Choroid plexus epithelial cell (primary cell): ENCODE measurements at regions not wholly inside any gene's neighbourhood (a gene's known extent, or its start where the extent isn't known, plus 50 kb on each side); places are given as distances from the start of the nearest gene placed in this dataset.

Experiments
- DNase-seq: peaks from one replicate; pipeline ENCODE4 v3.0.0-alpha.2; 2010; ENCODE audit warnings: low read depth
- H3K4me3 ChIP-seq: 2 replicates; pipeline ENCODE4 v1.5.1; 2011; ENCODE audit warnings: low read depth, mild to moderate bottlenecking, control low read depth, low read length, moderate library complexity
- TF ChIP-seq, protein P1 (sequence below): conservative IDR thresholded peaks from 2 replicates; pipeline ENCODE4 v1.5.1; 2011; ENCODE audit warnings: low read depth, mild to moderate bottlenecking, control low read depth, inconsistent platforms, low read length, moderate library complexity

DNA sequence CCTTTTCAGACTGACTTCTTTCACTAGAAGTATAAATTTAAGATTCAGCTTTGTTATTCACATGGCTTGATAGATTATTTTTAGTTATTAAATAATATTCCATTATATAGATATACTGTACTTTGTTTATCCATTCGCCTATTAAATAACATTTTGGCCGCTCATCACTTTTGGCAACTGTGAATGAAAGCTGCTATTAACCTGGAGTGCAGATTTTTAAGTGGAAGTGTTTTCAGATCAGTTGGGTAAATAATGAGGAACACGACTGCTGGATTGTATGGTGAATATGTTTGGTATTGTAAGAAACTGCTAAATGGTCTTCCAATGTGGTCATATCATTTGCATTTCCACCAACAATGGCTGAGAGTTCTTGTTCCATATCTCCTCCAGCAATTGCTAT, 97.6 kb upstream of the ZNF804B start:
- no peak for DNase-seq
- no peak overlapping the region for H3K4me3 ChIP-seq
- TF ChIP-seq, protein P1, sequence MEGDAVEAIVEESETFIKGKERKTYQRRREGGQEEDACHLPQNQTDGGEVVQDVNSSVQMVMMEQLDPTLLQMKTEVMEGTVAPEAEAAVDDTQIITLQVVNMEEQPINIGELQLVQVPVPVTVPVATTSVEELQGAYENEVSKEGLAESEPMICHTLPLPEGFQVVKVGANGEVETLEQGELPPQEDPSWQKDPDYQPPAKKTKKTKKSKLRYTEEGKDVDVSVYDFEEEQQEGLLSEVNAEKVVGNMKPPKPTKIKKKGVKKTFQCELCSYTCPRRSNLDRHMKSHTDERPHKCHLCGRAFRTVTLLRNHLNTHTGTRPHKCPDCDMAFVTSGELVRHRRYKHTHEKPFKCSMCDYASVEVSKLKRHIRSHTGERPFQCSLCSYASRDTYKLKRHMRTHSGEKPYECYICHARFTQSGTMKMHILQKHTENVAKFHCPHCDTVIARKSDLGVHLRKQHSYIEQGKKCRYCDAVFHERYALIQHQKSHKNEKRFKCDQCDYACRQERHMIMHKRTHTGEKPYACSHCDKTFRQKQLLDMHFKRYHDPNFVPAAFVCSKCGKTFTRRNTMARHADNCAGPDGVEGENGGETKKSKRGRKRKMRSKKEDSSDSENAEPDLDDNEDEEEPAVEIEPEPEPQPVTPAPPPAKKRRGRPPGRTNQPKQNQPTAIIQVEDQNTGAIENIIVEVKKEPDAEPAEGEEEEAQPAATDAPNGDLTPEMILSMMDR = no peak

DNA sequence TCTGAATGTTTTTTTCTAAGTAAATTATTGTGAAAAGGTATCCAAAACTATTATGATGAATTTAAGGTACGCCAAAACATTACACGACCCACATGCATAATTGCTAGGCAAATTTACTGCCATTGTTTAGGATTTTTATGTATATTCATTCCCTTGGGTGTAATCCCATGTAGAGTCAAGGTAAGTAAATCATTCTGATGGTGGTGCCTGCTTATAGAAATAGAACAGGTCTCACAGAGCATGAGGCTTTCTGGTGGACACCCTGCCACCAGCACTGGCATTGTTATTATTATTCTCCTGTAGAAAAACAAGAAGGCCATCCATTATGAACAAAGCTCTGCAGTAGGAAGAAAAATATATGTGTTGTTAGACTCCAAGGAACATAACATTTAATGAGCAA, 111.7 kb upstream of the ZNF804B start:
- DNase-seq = no peak
- TF ChIP-seq, protein P1 = no peak
- no peak overlapping the region for H3K4me3 ChIP-seq

DNA sequence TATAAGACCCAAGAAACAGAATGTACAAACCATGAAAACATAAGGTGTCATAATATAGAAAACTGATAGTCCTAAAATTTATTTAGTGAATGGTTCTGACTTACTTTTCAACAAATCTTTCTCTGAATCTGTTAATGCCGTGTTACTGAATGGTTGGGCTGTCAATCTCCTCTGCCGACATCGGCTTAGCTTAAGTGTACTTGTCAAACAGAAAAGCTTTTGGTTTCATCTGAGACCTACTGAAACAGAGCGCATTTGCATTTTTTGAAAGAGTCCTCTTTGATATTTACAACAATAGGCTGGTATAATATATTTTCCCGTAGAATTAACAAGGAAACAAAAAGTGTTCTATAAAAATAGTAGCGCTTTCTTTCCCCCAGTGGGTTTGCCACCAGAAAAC, 120.9 kb upstream of the ZNF804B start:
- no peak overlapping the region for H3K4me3 ChIP-seq
- TF ChIP-seq, protein P1 = no peak

DNA sequence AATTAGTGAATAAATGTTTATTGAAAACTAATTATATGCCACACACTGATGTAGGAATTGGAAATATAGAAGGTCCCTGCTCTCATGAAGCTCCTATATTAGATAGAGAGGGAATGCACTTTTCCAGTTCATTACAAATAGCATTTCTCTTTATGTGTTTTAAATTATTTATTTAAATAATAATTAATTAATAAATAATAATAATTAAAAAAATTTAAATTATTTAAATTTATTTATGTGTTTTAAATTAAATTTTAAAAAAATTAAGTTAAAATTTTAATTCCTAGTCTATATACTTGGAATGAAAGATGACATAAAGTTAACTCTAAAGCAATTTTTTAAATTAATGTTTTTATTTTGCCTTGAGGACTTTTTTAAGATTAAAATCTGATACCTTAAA, 121.7 kb upstream of the ZNF804B start:
- no peak overlapping the region for H3K4me3 ChIP-seq
- TF ChIP-seq, protein P1 = no peak
- no peak for DNase-seq

More for the DNA sequence above, 120.9 kb upstream of the ZNF804B start:
- DNase-seq = no peak

GRCh38 chr7:88635149-88635548, 124.4 kb upstream of the ZNF804B start:
- no peak for DNase-seq
- TF ChIP-seq, protein P1 = no peak

DNA sequence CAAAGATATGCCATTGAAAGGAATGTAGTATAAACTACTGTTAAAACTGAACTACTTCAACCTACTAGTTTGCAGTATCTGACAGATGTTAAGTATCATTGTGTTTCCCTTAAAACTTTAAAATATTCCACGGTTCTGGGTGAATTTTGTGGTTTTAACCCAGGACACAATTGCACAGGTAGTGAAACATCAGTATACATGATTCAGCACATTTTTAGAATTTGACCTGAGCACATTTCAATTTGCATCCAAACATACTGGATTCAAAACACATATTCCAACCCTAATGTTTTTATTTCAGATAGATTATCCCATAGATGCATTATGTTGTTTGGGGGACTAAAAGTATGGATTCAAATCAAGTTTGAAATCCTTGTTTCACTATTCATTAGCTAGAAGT, 129.9 kb upstream of the ZNF804B start:
- no peak overlapping the region for H3K4me3 ChIP-seq
- TF ChIP-seq, protein P1 = no peak
- no peak for DNase-seq

More at GRCh38 chr7:88635149-88635548, 124.4 kb upstream of the ZNF804B start:
- no peak overlapping the region for H3K4me3 ChIP-seq

- TF ChIP-seq, protein P1 = no peak
- no peak for DNase-seq
- H3K4me3 ChIP-seq = no peak overlapping the region
These were observed 131.0 kb upstream of the ZNF804B start for GRCh38 chr7:88628363-88629085.
